ENCODE measurements at regions not wholly inside any gene's neighbourhood (a gene's known extent, or its start where the extent isn't known, plus 50 kb on each side); places are given as distances from the start of the nearest gene placed in this dataset.

- no peak for TF ChIP-seq CTCF (IDR thresholded peaks at IDR 0.05 in 2 of 3, conservative IDR thresholded peaks at IDR 0.05 in 1 of 3; ENCODE audit: control insufficient read depth in 2 of 3, extremely low read depth in 1 of 3, insufficient read depth in 1 of 3, low read depth in 3 of 3, low read length in 3 of 3)
- TF ChIP-seq ATF7 (IDR thresholded peaks at IDR 0.05; ENCODE audit: low read depth), result no peak
- no peak for TF ChIP-seq HDGF (IDR thresholded peaks at IDR 0.05)
- TF ChIP-seq ZNF207 (IDR thresholded peaks at IDR 0.05; ENCODE audit: borderline replicate concordance), result no peak
- TF ChIP-seq ZNF217 (IDR thresholded peaks at IDR 0.05), result no peak
- no peak for TF ChIP-seq YY1 (IDR thresholded peaks at IDR 0.05; ENCODE audit: low read depth, low read length)
- TF ChIP-seq POLR2AphosphoS5 (IDR thresholded peaks at IDR 0.05; ENCODE audit: low read length), result no peak
- no peak for TF ChIP-seq NR2F1 (conservative IDR thresholded peaks at IDR 0.05)
- no peak for TF ChIP-seq RCOR1 (conservative IDR thresholded peaks at IDR 0.05; ENCODE audit: low read depth, low read length)
Measured at GRCh38 chr3:65201926-65202325, 514.1 kb upstream of the ADAMTS9 start.

Measured in GM12878 (cell line).